IMR-90 (cell line): ENCODE measurements at regions not wholly inside any gene's neighbourhood (a gene's known extent, or its start where the extent isn't known, plus 50 kb on each side); places are given as distances from the start of the nearest gene placed in this dataset.

ENCODE experiments used
- ATAC-seq: fragments of 200-7000 bp; cut with Tn5 transposase; 2 replicates; pipeline ENCODE4 v1.9.1; 2020; ENCODE audit warnings: low read depth, mild to moderate bottlenecking, moderate library complexity
- BruUV-seq: library from RNA; stranded (reverse); fragments of 400-500 nt; replicated peaks from 2 replicates; lab custom pipeline; 2021; lab: Mats Ljungman, UMichigan
- CTCF ChIA-PET: fragments of 300-600 bp; formaldehyde crosslinking; extraction: SDS; loops from one replicate; lab custom pipeline; 2021; ENCODE audit warnings: antibody characterized with exemption; lab: Yijun Ruan, JAX
- POLR2A ChIA-PET: fragments of 300-600 bp; sonication (Branson Sonifier 250); formaldehyde crosslinking; loops from one replicate; lab custom pipeline; 2022; ENCODE audit warnings: antibody characterized with exemption; ENCODE audit not compliant: unreplicated experiment; lab: Charles Lee
- DNase-seq: peaks from one replicate; pipeline ENCODE4 v3.0.0; 2013
- H2AFZ ChIP-seq: replicated peaks from 2 replicates; pipeline ENCODE3; 2013; ENCODE audit warnings: low read length, mild to moderate bottlenecking; ENCODE audit not compliant: poor library complexity
- H2AK5ac ChIP-seq: 2 replicates; pipeline ENCODE4 v1.6.1; 2013; ENCODE audit warnings: low read depth, low read length, inconsistent platforms
- H2AK9ac ChIP-seq: replicated peaks from 2 replicates; pipeline ENCODE3; 2013; ENCODE audit warnings: mild to moderate bottlenecking, low read depth, low read length, moderate library complexity; ENCODE audit not compliant: poor library complexity
- H2BK120ac ChIP-seq: 2 replicates; pipeline ENCODE4 v1.6.1; 2013; ENCODE audit warnings: low read depth, low read length, inconsistent platforms
- H2BK15ac ChIP-seq: 3 replicates; pipeline ENCODE4 v1.6.1; 2013; ENCODE audit warnings: low read depth, low read length, inconsistent platforms
- H2BK20ac ChIP-seq: 2 replicates; pipeline ENCODE4 v1.6.1; 2013; ENCODE audit warnings: low read depth, mild to moderate bottlenecking, inconsistent platforms, low read length, moderate library complexity
- H2BK5ac ChIP-seq: 2 replicates; pipeline ENCODE4 v1.6.1; 2013; ENCODE audit warnings: mild to moderate bottlenecking, low read depth, low read length, inconsistent platforms; ENCODE audit not compliant: poor library complexity, severe bottlenecking
- H3K14ac ChIP-seq: replicated peaks from 2 replicates; pipeline ENCODE4 v1.6.1; 2013; ENCODE audit warnings: low read depth, low read length, inconsistent platforms
- H3K18ac ChIP-seq: 2 replicates; pipeline ENCODE4 v1.6.1; 2013; ENCODE audit warnings: low read depth, low read length, control low read depth
- H3K23ac ChIP-seq: 2 replicates; pipeline ENCODE4 v1.6.1; 2013; ENCODE audit warnings: low read depth, low read length, inconsistent platforms
- H3K27ac ChIP-seq: 2 replicates; pipeline ENCODE4 v1.5.1; 2013; ENCODE audit warnings: mild to moderate bottlenecking, control low read depth, low read length; ENCODE audit not compliant: insufficient read depth
- H3K27me3 ChIP-seq: 2 replicates; pipeline ENCODE4 v1.6.1; 2013; ENCODE audit warnings: low read length; ENCODE audit not compliant: control insufficient read depth, insufficient read depth
- H3K36me3 ChIP-seq: 2 replicates; pipeline ENCODE4 v1.6.1; 2013; ENCODE audit warnings: low read length, mixed read lengths; ENCODE audit not compliant: control insufficient read depth, insufficient read depth
- H3K4ac ChIP-seq: 2 replicates; pipeline ENCODE4 v1.6.1; 2013; ENCODE audit warnings: low read depth, low read length, inconsistent platforms
- H3K4me1 ChIP-seq: 2 replicates; pipeline ENCODE4 v1.6.1; 2013; ENCODE audit warnings: low read length, mixed read lengths; ENCODE audit not compliant: control insufficient read depth, insufficient read depth
- H3K4me2 ChIP-seq: 2 replicates; pipeline ENCODE4 v1.6.1; 2013; ENCODE audit warnings: low read depth, mild to moderate bottlenecking, control low read depth, low read length, moderate library complexity
- H3K4me3 ChIP-seq: 2 replicates; pipeline ENCODE4 v1.5.1; 2013; ENCODE audit warnings: low read depth, mild to moderate bottlenecking, control low read depth, low read length, moderate library complexity; ENCODE audit not compliant: insufficient read depth
- H3K56ac ChIP-seq: 2 replicates; pipeline ENCODE4 v1.6.1; 2013; ENCODE audit warnings: low read length, inconsistent platforms; ENCODE audit not compliant: insufficient read depth; ENCODE audit errors: extremely low read depth
- H3K79me1 ChIP-seq, 2 experiments: 2 replicates each; pipeline ENCODE4 v1.6.1; 2013; ENCODE audit warnings: low read length in 2 of 2, inconsistent platforms in 1 of 2, low read depth in 1 of 2
- H3K9ac ChIP-seq: 2 replicates; pipeline ENCODE4 v1.6.1; 2013; ENCODE audit warnings: low read depth, low read length, control low read depth
- H3K9me1 ChIP-seq: 2 replicates; pipeline ENCODE4 v1.6.1; 2013; ENCODE audit warnings: low read length, inconsistent platforms; ENCODE audit not compliant: insufficient read depth
- H3K9me3 ChIP-seq: 2 replicates; pipeline ENCODE4 v1.6.1; 2013; ENCODE audit warnings: low read length; ENCODE audit not compliant: control insufficient read depth, insufficient read depth
- H4K20me1 ChIP-seq: 2 replicates; pipeline ENCODE4 v1.6.1; 2013; ENCODE audit warnings: low read length, inconsistent platforms; ENCODE audit not compliant: insufficient read depth
- H4K5ac ChIP-seq: 2 replicates; pipeline ENCODE4 v1.6.1; 2013; ENCODE audit warnings: mild to moderate bottlenecking, low read depth, low read length, control low read depth
- H4K8ac ChIP-seq, 2 experiments: 2 replicates each; pipeline ENCODE4 v1.6.1; 2013; ENCODE audit warnings: low read depth in 2 of 2, low read length in 2 of 2, control low read depth in 1 of 2, inconsistent platforms in 1 of 2
- H4K91ac ChIP-seq: 2 replicates; pipeline ENCODE4 v1.6.1; 2013; ENCODE audit warnings: low read depth, low read length, inconsistent platforms; ENCODE audit not compliant: insufficient read depth
- MXI1 ChIP-seq: IDR thresholded peaks from 2 replicates; pipeline ENCODE4 v1.6.1; 2012; ENCODE audit warnings: low read depth, mild to moderate bottlenecking, low read length, moderate library complexity, borderline replicate concordance
- NFE2L2 ChIP-seq: fragments of 150-350 bp; IDR thresholded peaks from 2 replicates; pipeline ENCODE4 v1.6.1; 2016; ENCODE audit warnings: low read depth, mild to moderate bottlenecking, low read length
- POLR2A ChIP-seq: IDR thresholded peaks from 2 replicates; pipeline ENCODE4 v1.6.1; 2012; ENCODE audit warnings: mild to moderate bottlenecking, low read depth, low read length
- WGBS, 2 experiments: methylation state at CpG; one replicate each; pipeline versions ENCODE4 v1.1.5 to v1.1.7; 2013; ENCODE audit warnings: missing lambda C conversion rate in 2 of 2; ENCODE audit not compliant: insufficient read length in 1 of 2; ENCODE audit errors: extremely low coverage in 2 of 2; 5-methylcytosine and 5-hydroxymethylcytosine counted together
- dilution Hi-C: fragments of 300-500 bp; cut with HindIII; formaldehyde crosslinking; loops from one replicate; pipeline ENCODE4 v1.14.3; 2018; ENCODE audit warnings: low sequenced_read_pairs; ENCODE audit not compliant: unreplicated experiment
- in situ Hi-C: fragments of 300-500 bp; cut with MboI; formaldehyde crosslinking; loops from 3 replicates; pipeline ENCODE4 v1.14.3; 2019; ENCODE audit warnings: low sequenced_read_pairs, inconsistent platforms, mixed read lengths
- intact Hi-C: fragments of 100-400 bp; cut with micrococcal nuclease; formaldehyde crosslinking; loops from 2 replicates; pipeline ENCODE4 v1.10.0; 2022

DNA sequence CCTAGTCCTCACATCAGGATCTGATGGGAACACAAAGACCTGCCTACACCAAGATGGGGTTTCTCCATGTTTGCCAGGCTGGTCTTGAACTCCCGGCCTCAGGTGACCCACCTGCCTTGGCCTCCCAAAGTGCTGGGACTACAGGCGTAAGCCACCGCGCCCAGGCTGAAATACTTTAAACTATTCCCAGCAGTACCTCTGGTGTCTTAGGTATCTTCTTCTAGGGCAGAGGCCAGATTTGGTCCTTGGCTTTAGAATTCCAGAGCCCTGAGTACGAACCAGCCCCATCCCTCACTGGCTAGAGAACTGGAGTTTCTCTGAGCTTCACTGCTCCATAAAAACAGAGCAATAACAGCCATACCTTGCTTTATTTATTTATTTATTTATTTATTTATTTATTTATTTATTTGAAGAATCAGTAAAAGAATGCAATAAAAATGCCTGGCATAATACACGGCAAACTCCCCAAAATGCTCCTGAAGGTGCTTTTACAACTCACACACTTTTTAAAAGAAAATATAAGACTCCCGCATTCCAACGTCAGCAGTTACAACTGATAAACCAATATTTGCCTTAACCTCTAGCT, 312.1 kb downstream of the TFAP2C start:
- ChIA-PET POLR2A (no interaction called here), CTCF (no interaction called here)
- Histone ChIP-seq H3K9ac (no peak overlapping the region), H3K14ac (no peak overlapping the region), H3K4me1 (no peaks in the 10 kb centered on the region), H4K91ac (no peak overlapping the region), H3K27ac (no peak overlapping the region), H2BK15ac (no peak overlapping the region), H2BK120ac (no peak overlapping the region), H3K4me2 (no peak overlapping the region), H3K23ac (no peak overlapping the region), H3K79me1 (no peaks in the 10 kb centered on the region), H4K8ac (no peak overlapping the region), H3K56ac (no peak overlapping the region), H3K4me3 (no peak overlapping the region), H3K9me3 (no peaks in the 10 kb centered on the region), H2AK5ac (no peak overlapping the region), H3K9me1 (no peaks in the 10 kb centered on the region), H3K36me3 (no peaks in the 10 kb centered on the region), H4K5ac (no peak overlapping the region), H4K20me1 (no peaks in the 10 kb centered on the region), H3K4ac (no peak overlapping the region), H2AFZ (no peak overlapping the region), H3K18ac (no peak overlapping the region), H2BK20ac (no peak overlapping the region), H2BK5ac (no peak overlapping the region), H2AK9ac (no peak overlapping the region), H3K27me3 (no peaks in the 10 kb centered on the region; the same call in 1 of the 2 replicates)
- TF ChIP-seq NFE2L2 (no peak), POLR2A (no peak), MXI1 (no peak)
- whole genome bisulfite sequencing, 2 experiments: 100% methylated on average over 1 of the region's 8 CpGs; no CpG with 5 or more reads in 1 of the 2 experiments
- no TSS peak for BruUV-seq
- DNase-seq: no peak
- dilution Hi-C loops (no loop called here), intact Hi-C loops (no loop called here), in situ Hi-C loops (no loop called here)
- ATAC-seq: no peak
